Activated effector memory CD4-positive, alpha-beta T cell treated with anti-CD3 and anti-CD28 coated beads, Interleukin-2, amount 50 U/mL, for 16 hours (primary cell): ENCODE measurements at regions not wholly inside any gene's neighbourhood (a gene's known extent, or its start where the extent isn't known, plus 50 kb on each side); places are given as distances from the start of the nearest gene placed in this dataset.
A peak's percentile ranks its signal among the peaks of the same experiment; 100 is the strongest.

Experiments
- DNase-seq: peaks from one replicate; pipeline ENCODE4 v3.0.0-alpha.2; 2020

GRCh38 chr7:106606120-106606519, 54.8 kb downstream of the CCDC71L start:
- DNase-seq = no peak

- no peak for DNase-seq
Observed at GRCh38 chr7:106604971-106605370, 56.0 kb downstream of the CCDC71L start.

- DNase-seq = peak; percentile 63
Observed at GRCh38 chr7:106604303-106604924, 56.5 kb downstream of the CCDC71L start.

- DNase-seq = no peak
Observed at GRCh38 chr7:106603346-106603745, 57.6 kb downstream of the CCDC71L start.

GRCh38 chr7:106602062-106602461, 58.9 kb downstream of the CCDC71L start:
- no peak for DNase-seq

- no peak for DNase-seq
Observed at GRCh38 chr7:106600569-106601373, 60.2 kb downstream of the CCDC71L start.

- no peak for DNase-seq
Observed at GRCh38 chr7:106599343-106599698, 61.6 kb downstream of the CCDC71L start.

GRCh38 chr7:106598663-106599342, 62.2 kb downstream of the CCDC71L start:
- DNase-seq = peak; percentile 85

GRCh38 chr7:106597751-106598546, 63.0 kb downstream of the CCDC71L start:
- no peak for DNase-seq

- DNase-seq = no peak
Observed at GRCh38 chr7:106597014-106597413, 63.9 kb downstream of the CCDC71L start.

GRCh38 chr7:106595922-106596321, 65.0 kb downstream of the CCDC71L start:
- DNase-seq = no peak

- no peak for DNase-seq
Observed at GRCh38 chr7:106593028-106593417, 67.9 kb downstream of the CCDC71L start.

- DNase-seq = no peak
Observed at GRCh38 chr7:106592282-106593027, 68.5 kb downstream of the CCDC71L start.

GRCh38 chr7:106591146-106591545, 69.8 kb downstream of the CCDC71L start:
- no peak for DNase-seq

GRCh38 chr7:106590209-106590816, 70.6 kb downstream of the CCDC71L start:
- DNase-seq = no peak

GRCh38 chr7:106589198-106589879, 71.6 kb downstream of the CCDC71L start:
- no peak for DNase-seq

- DNase-seq = no peak
Observed at GRCh38 chr7:106588422-106589197, 72.3 kb downstream of the CCDC71L start.

- no peak for DNase-seq
Observed at GRCh38 chr7:106584914-106585759, 75.8 kb downstream of the CCDC71L start.
